ENCODE measurements at regions not wholly inside any gene's neighbourhood (a gene's known extent, or its start where the extent isn't known, plus 50 kb on each side); places are given as distances from the start of the nearest gene placed in this dataset.
"Not testable (repeated sequence)": the region's sequence is repeated elsewhere in the genome, so short reads cannot be mapped to it uniquely, and the experiment has no call there.

DNA sequence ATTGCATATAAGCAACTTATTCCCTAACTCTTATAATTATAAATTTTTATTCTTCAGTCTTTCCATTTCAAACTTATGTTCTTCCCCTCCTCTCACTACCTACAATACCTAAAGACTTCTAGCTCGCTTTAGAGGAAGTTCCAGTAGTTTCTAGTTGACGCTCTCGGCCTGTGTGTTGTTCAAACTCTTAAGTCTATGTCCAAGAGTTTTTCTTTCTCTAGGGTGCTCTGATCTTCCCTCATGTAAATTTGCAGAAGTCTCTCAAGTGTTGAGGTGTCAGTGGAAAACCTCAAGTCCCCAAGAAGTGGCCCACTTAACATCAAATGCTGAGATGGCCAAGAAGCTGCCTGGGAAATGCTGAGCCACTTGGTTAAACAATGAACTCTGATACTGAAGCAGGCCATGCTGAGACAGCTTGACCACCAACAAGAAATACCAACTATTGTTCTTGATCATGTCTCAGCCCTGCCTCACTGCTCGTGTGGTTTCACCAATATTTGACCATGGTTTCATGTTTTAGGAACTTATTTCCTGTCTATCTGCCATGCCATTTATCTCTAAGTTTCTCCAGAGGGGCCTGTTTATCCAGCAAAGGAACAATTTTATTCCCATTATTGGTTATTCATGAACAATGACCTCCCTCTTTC, 100.9 kb upstream of the TCF21 start:
- DNase-seq (ENCODE audit: low read depth in 2 of 3, low spot score in 1 of 3) = no peak

DNA sequence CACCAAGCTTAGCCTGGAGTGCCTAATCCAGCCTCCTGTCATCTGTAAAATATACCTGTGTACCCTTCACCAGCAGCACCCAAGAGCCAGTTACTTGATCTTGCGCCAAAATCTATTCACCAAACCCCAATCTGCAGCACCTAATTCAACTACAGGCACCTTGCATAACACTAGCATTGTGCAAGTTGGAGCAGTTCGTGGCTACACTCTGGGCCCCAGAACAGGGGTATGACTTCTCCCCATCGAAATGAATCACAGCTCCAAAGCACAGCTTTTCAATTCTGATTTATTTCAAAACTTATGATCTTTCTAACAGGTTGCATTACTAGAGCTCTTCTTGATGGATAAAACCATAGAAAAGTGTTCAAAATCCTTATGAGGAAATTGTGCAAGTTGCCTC, 100.4 kb upstream of the TCF21 start:
- DNase-seq (ENCODE audit: low read depth in 2 of 3, low spot score in 1 of 3) = no peak

DNA sequence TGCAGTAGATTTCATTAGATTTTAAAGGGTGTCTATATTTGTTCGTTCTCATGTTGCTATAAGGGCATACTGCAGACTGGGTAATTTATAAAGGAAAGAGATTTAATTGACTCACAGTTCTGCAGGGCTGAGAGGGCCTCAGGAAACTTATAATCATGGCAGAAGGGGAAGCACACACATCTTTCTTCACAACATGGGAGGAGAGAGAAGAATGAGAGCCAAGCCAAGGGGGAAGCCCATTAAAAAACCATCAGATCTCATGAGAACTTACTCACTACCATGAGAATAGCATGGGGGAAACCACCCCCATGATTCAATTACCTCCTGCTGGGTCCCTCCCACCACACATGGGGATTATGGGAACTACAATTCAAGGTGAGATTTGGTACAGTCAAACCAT, 99.5 kb upstream of the TCF21 start:
- DNase-seq (ENCODE audit: low read depth in 2 of 3, low spot score in 1 of 3) = not testable (repeated sequence)

DNA sequence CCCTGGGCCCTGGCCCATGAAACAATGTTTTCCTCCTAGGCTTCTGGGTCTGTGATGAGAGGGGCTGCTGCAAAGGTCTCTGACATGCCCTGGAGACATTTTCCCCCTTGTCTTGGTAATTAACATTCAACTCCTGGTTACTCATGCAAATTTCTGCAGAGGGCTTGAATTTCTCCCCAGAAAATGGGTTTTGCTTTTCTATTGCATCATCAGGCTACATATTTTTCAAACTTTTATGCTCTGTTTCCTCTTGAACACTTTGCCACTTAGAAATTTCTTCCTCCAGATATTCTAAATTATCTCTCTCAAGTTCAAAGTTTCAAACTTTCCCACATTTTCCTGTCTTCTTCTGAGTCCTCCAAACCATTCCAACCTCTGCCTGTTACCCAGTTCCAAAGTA, 98.2 kb upstream of the TCF21 start:
- not testable (repeated sequence) for DNase-seq (ENCODE audit: low read depth in 2 of 3, low spot score in 1 of 3)

DNA sequence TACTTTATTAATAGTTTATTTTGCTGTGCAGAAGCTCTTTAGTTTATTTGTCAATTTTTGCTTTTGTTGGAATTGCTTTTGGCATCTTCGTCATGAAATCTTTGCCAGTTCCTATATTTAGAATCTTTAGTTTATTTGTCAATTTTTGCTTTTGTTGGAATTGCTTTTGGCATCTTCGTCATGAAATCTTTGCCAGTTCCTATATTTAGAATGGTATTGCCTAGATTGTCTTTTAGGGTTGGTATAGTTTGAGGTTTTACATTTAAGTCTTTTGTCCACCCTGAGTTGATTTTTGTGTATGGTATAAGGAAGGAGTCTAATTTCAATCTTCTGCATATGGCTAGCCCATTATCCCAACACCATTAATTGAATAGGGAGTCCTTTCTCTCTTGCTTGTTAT, 93.9 kb upstream of the TCF21 start:
- DNase-seq (ENCODE audit: low read depth in 2 of 3, low spot score in 1 of 3) = not testable (repeated sequence)

DNA sequence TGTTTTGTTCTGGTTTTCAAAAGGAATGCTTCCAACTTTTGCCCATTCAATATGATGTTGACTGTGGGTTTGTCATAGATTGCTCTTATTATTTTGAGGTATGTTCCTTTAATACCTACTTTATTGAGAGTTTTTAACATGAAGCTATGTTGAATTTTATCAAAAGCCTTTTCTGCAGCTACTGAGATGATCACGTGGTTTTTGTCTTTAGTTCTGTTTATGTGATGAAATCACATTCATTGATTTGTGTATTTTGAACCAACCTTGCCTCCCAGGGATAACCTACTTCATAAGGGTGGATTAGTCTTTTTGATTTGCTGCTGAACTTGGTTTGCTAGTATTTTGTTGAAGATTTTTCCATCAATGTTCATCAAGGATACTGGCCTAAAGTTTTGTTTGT, 92.7 kb upstream of the TCF21 start:
- no peak for DNase-seq (ENCODE audit: low read depth in 2 of 3, low spot score in 1 of 3)

DNA sequence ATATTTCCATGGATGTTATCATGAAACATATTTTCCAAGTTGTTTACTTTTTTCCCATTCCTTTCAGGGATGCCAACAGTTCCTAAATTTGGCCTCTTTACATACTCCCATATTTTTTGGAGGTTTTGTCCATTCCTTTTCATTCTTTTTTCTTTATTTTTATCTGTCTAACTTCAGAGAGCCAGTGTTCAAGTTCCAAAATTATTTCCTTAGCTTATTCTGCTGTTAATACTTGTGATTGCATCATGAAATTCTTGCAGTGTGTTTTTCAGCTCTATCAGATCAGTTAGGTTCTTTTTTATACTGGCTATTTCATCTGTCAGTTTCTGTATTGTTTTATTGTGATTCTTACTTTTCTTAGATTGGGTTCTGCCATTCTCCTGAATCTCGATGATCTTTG, 89.9 kb upstream of the TCF21 start:
- DNase-seq (ENCODE audit: low read depth in 2 of 3, low spot score in 1 of 3) = no peak

DNA sequence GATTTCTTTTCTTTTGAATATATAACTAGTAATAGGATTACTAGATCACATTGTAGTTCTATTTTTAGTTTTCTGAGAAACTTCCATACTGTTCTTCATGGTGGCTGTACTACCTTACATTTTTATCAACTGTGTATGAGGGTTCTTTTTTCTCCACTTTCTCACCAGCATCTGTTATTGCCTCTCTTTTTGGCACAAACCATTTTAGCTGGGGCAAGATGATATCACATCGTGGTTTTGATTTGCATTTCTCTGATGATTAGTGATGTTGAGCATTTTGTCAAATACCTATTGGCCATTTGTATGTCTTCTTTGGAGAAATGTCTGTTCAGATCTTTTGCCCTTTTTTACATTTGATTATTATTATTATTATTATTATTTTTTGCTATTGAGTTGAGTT, 86.1 kb upstream of the TCF21 start:
- DNase-seq (ENCODE audit: low read depth in 2 of 3, low spot score in 1 of 3) = no peak

DNA sequence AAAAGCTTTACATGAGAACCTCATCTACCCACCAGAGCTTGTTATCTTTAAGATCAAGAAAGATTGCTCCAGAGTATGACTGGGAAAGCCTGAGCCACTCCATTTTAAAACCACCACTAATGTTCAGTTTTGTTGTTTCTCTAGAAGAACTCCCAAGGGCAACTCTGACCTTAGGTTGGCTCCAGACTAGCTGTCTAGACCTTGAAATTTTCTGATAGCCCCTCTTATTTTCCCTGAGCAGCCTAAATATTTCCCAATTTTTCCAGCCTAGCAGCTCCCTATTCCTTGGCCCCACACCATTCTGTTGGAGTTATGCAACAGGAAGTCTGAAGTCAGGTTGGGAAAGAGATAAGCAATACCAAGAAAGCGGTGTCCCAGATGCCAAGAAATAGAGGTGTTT, 84.6 kb upstream of the TCF21 start:
- no peak for DNase-seq (ENCODE audit: low read depth in 2 of 3, low spot score in 1 of 3)

DNA sequence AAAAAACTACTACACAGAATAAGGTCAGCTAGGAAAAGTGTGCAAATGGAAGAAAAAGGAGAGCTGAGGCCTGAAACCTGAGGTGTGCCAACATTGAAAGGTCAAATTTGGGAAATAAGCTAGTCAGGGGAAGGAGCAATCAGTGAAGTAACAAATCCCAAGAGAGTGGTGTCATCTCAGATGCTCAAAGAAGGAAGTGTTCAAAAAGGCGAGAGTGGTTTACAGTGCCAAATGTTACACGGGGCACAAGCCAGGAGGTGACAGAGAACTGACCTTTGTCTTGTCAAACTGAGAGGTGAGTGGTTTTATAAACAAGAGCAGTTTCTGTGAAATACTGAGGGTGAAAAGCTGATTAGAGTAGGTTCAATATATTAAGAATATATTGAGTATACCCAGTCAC, 83.0 kb upstream of the TCF21 start:
- DNase-seq (ENCODE audit: low read depth in 2 of 3, low spot score in 1 of 3) = no peak

DNA sequence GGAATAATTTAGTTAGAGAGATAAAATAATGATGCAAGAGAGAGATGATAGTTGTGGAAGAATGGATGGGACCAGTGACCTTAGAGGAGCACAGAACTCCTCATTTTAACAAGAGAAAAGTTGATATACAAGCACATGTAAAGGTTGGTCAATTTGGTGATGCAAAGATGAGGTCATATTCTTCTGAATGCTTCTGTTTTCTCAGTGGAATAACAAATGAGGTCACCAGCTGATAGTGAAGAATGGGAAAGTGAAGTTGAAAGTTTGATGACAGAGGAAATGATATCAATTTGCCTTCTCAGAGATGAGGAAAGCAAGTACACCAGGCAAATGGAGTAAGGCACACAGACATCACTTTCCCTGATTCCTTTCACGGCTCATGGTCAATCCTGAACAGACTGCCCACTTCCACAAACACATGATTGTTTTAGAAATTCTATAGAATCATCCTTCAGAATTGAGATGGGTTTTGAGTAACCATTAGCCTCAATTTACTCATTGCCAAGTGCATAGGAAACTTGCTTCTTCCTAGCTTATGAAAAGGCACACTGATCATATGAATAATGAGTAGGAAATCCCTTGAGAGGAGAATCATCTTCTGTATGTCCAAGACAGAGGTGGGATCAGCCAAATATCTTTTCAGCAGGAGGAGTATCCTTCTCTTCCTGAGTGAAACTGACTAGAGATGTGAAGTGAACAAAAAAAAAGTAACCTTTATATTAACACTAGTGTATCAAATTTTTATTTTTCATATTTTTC, 82.4 kb upstream of the TCF21 start:
- no peak for DNase-seq (ENCODE audit: low read depth in 2 of 3, low spot score in 1 of 3)

DNA sequence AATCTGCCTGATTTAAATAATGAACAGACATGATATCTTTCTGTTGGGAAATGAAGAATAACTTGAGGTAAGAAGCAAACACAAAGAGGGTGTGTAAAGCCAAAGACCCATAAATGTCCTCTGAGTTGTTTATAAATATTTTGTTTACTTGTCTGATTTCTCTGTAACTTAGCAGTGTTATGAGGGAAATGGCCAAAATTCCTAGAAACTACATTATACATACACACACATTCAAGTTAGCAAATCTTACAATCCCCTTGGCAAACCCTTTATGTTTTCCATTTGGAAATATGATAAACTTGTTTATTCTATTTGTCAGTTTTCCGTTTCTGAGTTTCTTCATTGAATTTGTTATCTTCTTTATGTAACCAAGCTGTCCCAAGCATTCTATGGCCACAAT, 81.4 kb upstream of the TCF21 start:
- DNase-seq (ENCODE audit: low read depth in 2 of 3, low spot score in 1 of 3) = no peak

DNA sequence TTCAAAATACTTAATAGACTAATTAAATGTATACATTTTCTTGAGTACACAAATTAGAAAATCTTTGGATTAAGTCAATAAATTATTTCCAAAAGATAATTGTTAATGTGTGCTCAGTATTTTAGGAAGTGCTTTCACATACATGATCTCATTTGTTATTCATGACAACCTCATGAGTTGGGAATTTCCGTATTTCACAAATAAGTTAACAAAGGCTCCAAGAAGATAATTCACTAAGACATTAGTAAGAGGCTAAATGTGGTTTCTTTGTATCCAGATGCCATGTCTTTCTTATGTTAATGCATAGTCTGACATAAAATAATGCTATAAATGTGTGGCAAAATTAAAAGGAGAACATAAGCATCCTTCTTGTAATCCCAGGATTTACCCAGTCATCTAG, 79.5 kb upstream of the TCF21 start:
- DNase-seq (ENCODE audit: low read depth in 2 of 3, low spot score in 1 of 3) = no peak

DNA sequence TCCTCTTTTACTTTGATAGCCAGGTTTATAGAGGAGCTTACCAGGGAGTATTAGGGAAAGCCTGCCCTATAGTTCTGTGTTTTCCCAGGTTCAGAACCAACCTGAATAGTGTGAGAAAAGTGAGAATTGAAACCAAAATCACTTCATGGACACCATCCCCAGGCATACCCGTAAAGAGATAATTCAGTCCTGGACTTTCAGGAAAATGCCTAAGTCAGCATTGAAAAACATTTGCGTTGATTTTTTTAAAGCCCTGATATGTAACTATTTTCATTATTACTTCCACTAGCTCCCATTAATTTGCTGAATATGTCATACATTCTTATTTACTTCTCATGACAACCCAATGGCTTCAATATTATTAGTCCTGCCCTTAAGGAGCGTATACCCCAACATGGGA, 77.4 kb upstream of the TCF21 start:
- DNase-seq (ENCODE audit: low read depth in 2 of 3, low spot score in 1 of 3) = no peak

DNA sequence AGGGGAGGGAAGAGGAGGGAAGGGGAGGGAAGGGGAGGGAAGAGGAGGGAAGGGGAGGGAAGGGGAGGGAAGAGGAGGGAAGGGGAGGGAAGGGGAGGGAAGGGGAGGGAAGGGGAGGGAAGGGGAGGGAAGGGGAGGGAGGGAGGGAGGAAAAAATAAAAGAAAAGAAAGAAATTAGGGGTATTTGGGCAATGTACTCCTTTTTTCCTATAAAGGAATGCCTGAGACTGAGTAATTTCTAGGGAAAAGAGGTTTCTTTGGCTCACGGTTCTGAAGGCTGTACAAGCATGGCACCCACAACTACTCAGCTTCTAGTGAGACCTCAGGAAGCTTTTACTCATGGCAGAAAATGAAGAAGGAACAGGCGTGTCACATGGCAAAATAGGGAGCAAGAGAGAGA, 76.5 kb upstream of the TCF21 start:
- DNase-seq (ENCODE audit: low read depth in 2 of 3, low spot score in 1 of 3) = not testable (repeated sequence)

DNA sequence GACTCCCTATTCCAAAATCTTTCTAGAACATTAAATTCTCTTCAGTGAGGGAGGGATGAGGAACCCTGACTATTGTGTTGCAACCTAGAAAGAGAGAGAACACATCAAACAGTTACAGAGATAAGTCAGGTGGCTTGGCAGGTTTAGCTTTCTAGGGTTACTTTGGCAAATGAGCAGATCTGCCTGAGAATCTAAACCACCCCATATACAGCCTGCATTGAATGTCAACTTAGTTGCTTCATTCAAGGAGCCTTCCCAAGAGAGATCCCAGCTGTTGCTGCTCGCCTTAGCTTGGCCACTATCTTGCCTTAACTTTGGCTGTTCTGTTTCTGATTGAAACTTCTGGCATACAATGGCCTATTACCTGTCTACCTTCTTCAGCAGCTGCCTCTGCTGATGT, 74.7 kb upstream of the TCF21 start:
- DNase-seq (ENCODE audit: low read depth in 2 of 3, low spot score in 1 of 3) = no peak

DNA sequence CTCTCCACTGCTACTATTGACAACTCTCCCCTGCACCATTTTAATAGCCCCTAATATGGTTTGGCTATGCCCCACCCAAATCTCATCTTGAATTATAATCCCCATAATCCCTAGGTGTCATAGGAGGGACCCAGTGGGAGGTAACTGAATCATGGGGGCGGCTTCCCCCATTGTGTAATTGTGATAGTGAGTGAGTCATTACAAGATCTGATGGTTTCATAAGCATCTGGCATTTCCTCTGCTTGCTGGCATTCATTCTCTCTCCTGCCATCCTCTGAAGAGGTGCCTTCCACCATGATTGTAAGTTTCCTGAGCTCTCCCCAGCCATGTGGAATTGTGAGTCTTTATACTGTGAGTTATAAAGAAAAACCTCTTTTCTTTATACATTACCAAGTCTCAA, 74.1 kb upstream of the TCF21 start:
- DNase-seq (ENCODE audit: low read depth in 2 of 3, low spot score in 1 of 3) = no peak

DNA sequence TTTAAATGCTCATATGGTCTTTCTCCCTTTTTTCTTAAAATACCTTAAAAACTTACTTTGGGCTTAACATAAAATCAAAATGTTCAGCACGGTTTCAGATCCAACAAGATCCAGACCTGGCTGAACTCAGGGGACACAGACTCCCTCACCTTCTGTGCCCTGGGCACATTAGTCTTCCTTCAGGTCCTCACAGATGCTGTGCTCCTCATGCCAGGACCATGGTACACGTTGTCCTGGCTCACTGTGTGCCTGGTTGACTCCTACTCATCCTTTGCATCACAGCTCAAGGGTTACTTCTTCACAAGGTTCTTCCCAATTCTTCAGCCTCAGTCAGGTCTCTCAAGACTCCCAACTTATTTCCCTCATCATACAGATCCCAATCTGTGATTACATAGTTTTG, 73.6 kb upstream of the TCF21 start:
- DNase-seq (ENCODE audit: low read depth in 2 of 3, low spot score in 1 of 3) = no peak

DNA sequence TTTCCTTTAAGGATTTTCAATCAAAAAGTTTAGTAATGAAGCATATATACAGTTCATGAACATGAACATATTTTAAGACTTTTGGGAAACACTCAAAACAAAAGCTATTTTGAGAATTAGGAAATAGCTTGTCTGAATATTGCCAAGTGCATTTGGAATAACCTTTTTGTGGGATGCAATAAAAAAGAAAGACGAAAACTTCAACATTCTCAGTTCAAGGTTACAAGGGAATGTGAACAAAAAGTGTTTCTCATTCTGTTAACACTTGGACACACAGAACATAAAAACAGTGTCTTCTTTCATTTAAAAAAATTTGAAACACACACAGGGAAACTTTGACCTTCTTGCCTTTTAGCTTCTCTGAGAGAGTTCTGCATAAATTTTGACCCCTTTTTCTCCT, 72.7 kb upstream of the TCF21 start:
- no peak for DNase-seq (ENCODE audit: low read depth in 2 of 3, low spot score in 1 of 3)

DNA sequence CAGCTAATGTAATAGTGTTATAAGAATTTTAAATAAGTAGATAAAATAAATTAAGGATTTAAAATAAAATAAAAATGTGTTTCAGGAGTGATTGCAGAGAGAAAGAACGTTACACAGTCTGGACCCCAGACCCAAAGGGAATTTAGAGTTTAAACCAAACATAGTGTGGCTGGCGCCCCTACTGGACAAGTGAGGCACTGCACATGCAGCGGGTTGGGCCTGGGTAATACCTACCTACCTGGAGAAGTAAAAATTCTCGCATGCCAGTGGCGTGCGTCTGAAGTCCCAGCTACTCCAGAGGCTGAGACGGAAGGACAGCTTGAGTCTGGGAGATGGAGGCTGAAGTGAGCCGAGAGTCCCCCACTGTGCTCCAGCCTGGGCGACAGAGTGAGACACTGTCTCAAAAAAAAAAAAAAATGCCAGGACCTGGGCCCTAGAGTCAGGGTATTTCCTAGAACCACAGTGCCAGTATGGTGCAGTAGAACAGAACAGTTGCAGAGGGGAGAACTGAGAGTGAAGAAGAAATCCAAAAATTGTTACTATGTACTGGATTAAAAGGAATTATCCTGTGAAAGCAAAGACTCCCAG, 71.4 kb upstream of the TCF21 start:
- DNase-seq (ENCODE audit: low read depth in 2 of 3, low spot score in 1 of 3) = peak; percentile 29 to 57 (median 32)

DNA sequence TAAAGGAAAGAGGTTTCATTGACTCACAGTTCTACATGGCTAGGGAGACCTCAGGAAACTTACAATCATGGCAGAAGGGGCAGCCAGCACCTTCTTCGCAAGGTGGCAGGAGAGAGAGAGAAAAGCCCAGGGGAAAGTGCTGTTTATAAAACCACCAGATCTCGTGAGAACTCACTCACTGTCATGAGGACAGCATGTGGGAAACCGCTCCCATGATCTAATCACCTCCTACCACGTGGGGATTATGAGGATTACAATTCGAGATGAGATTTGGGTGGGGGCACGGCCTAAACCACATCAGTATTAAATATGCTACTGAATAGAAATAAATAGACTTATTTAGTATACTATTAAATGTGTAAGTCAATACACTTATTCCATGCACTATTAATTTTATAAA, 70.6 kb upstream of the TCF21 start:
- DNase-seq (ENCODE audit: low read depth in 2 of 3, low spot score in 1 of 3) = no peak

DNA sequence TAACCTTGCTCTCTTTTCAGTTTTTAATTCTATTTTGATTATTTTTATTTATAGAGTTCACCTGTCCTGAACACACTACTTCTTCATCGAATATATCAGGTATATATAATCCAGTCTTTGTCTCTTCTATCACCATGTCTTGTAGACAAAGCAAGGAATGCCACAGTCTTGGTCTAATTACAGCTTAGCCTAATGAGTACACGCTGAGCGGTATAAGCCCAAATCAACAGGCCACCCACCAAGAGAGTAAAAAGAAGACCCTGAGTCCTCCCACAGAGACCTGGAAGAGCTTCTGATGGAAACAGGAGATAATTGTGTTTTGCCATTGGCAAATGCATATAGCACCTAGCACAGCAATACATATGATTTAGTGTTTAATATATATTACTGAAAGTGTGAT, 68.7 kb upstream of the TCF21 start:
- no peak for DNase-seq (ENCODE audit: low read depth in 2 of 3, low spot score in 1 of 3)

DNA sequence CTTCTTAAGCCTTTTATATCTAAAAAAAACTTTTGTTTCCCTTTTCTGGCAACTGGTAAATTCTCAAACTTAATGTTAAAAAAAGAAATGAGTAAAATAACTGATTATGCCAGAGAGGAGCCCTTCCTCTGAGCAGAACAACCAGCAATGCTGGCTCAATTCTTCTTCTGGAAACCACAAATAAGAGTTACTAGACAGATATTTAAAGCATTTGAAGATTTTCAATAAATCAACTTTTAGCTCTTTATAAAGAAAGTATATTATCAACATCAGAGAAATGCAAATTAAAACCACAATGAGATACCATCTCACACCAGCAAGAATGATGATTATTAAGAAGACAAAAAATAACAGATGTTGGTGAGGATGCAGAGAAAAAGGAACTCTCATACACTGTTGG, 61.1 kb upstream of the TCF21 start:
- no peak for DNase-seq (ENCODE audit: low read depth in 2 of 3, low spot score in 1 of 3)

Measured in stimulated activated CD4-positive, alpha-beta T cell treated with anti-CD3 and anti-CD28 coated beads, Interleukin-12 subunit alpha, Interleukin-12 subunit beta, amount 100 ng/mL, for 48 hours (primary cell).